CD1c-positive myeloid dendritic cell (primary cell): ENCODE measurements at regions not wholly inside any gene's neighbourhood (a gene's known extent, or its start where the extent isn't known, plus 50 kb on each side); places are given as distances from the start of the nearest gene placed in this dataset.

ENCODE experiments used
- DNase-seq: peaks from one replicate; pipeline ENCODE4 v3.0.0-alpha.2; 2016; ENCODE audit errors: extremely low spot score

DNA sequence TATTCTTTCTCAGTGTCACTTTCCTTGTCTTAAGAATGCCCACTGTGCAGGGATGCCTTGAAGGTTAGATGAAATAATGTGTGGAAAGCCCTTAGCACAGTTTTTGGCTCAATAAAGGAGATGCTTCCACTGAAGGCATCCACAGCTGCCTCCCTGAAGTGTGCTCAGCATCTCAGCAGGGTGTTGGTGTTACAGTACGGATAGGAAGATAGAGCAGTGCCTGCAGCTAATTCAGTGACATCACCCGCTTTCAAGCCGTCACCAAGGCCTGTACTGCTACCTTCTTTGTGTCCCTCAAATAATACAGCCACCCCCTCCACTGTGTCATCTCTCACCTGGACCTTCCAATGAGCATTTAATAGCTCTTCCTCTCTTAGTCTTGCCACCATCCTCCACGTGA lies 59.0 kb downstream of the NDUFS5 start:
- DNase-seq = no peak

DNA sequence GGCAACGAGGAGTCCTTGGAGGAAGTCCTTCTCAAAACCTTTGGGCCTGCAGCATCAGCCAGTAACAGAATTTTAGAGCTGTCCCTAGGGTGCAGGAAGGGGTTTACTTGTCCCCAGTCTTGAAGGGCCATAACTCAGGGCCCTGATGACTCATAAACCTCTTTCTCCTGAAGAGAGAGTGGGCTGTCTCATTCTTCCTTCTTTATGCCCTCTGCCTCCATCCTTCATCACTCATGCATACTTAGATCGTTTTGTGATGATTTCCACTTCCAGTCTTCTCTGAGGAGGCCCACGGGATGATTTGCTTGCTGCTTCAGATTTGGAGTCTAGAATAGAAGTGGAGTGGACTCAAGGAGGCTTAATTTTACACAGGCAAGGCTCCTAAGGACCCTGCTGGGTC lies 60.2 kb downstream of the NDUFS5 start:
- DNase-seq = no peak

DNA sequence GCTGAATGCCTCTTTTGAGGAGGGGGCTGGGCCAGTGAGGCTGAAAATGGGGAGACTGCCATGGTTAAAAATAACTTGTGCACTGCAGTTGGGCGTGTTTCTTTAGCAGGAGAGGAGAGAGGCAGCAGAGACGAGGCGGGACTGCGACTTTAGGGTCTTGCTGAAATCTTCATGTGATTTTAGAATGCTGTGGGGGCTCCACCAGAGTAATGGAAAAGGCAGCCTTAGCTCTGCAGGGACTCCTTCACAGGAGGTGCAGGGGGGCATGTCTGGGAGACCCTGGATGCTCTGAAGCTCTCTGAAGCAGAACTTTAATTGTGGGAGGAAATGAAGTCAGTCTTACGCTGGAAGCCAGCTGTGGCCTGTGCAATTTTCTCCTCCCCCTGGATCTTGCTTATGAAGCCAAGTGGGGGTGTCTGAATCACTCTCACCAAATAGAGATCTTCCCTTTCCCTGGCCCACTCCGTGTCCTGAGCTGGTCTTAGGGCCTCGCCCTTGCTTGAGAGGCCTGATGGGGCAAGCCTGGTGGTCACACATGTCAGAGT lies 60.8 kb downstream of the NDUFS5 start:
- DNase-seq = peak; percentile 52

DNA sequence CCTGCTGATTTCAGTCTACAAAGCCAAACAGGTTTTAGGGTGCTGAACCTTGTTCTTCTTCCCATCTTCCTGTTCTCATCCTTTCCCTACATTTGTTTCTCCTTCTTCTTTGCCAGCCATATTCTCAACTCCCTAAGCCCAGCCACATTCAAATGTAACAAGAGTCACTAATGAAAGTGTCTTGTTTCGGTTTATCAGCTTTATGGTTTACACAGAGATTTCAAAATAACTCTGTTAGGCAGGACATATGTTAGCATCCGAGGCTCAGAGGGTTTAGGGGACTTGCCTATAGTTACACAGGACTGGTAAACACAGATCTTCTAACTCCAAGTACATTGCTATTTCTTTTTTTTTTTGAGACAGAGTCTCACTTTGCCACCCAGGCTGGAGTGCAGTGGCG lies 61.3 kb downstream of the NDUFS5 start:
- DNase-seq = no peak

DNA sequence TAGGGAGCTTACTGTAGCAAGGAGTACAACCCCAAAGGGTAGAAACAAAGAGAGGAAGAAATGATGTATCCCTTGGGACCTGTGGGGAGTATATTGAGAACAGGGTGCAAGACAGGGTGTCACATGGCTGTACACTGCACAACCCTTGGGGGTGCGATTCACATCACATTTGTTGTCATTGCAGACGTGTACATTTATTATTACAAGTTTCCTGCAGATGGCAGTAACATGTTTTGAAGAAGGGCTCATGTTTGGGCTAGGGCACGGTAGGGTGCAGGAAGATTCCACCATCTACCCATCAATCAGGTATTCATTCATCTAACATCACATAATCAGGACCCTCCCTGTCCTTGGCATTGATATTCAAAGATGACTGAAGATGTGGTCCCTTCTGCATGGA lies 62.5 kb downstream of the NDUFS5 start:
- DNase-seq = no peak

DNA sequence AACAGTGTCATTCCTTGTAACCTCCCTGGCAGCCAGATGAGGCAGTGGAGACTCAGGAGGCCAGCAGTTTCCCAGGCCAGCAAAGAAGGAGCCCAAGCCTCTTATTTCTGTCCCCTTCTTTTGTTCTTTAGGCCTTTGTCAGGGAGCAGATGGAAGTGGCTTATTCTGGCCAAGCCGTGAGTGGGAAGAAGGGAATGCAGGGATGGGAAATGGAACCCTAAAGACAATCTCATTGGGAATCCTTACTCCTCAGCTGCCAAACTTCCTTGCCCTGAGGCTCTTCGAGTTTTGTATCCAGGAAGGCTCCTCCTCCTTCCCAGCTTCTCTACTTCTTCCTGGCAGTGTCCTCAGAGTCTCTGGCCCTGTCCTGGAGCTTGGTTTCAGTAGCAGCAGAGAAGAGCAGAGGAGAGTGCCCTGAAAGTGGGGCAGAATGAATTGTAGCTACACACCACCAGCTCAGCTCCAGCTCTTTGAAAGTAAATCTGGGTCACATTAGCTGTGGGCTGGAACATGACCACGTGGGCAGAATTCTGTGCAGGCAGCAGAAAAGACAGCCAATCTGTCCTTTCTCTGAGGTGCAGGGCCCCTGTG lies 63.9 kb downstream of the NDUFS5 start:
- no peak for DNase-seq

DNA sequence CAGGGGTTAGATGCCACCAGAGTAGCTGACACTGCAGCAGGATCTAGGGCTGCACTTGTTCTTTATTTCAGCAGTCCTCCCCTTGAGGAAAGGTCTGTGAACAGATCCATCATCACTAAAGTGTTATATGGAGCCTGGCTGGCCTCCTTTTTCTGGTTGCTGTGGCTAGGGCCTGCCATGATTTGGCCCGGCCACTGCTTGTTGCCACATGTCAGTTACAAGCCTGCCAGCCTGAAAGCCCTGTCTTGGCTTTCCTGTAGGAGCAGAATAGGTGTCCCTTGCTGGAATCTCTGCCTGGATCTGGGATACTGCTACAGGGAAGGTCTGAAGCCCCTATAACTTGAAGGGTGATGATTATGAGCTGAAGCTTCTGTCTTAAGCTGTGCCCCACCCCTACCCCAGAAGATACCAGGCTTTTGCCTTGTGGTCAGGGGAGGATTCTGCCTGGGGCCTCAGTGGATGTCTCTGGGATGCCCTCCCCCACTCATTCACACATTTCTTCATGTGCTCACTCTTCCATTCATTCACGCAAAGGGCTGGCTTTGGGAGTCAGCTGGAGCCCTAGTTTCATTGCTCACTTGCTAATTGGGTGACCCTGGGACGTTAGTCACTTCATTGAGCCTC lies 64.7 kb downstream of the NDUFS5 start:
- DNase-seq = no peak

DNA sequence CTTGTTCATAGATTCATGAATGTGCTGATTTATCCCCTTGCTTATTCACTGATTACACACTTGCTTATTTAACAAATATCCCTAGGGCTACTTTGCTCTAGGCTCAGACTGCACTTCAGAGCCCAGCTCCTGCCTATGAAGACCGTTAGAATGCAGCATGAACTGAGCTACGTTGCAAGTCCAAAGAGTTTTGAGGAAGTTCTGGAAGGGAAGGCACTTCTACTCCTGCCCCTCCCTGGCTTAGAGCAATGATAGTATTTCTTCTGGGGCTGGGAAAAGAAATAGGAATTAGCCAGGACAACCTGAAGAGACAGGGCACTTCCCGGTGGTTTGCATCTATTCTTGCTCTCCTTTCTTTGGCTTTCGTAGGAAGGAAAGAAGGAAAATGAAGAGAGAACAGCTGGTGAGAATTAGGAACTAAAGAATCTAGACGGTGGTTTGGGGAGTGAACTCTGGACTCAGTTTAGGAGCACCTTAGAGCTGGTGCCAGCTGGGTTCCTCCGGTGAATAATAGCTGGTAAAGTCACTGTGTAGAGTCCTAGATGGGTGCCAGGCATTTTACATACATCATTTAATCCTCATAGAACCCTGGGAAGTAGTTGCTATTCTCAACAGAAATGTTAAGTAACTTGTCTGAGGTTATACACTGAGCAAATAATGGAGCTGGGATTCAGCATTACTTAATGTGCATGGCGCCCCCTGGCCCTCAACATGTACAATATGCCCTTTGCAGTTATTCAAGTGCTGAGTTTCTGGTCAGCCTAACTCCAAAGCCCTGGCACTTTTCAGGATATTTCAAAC lies 65.9 kb downstream of the NDUFS5 start:
- peak; percentile 52 for DNase-seq

DNA sequence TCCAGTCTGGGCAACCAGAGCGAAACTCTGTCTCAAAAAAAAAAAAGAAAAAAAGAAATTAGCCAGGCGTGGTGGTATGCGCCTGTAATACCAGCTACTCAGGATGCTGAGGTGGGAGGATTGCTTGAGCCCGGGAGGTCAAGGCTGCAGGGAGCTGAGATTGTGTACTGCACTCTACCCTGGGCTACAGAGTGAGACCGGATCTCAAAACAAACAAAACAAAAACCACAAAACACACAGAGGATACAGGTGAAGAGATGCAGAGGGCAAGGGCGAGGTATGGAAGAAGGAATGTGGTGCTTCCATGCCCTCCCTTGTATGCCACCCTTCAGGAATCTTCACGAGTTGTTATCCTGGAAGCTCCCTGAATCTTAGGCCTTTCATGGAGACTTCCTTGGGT lies 68.5 kb downstream of the NDUFS5 start:
- no peak for DNase-seq

DNA sequence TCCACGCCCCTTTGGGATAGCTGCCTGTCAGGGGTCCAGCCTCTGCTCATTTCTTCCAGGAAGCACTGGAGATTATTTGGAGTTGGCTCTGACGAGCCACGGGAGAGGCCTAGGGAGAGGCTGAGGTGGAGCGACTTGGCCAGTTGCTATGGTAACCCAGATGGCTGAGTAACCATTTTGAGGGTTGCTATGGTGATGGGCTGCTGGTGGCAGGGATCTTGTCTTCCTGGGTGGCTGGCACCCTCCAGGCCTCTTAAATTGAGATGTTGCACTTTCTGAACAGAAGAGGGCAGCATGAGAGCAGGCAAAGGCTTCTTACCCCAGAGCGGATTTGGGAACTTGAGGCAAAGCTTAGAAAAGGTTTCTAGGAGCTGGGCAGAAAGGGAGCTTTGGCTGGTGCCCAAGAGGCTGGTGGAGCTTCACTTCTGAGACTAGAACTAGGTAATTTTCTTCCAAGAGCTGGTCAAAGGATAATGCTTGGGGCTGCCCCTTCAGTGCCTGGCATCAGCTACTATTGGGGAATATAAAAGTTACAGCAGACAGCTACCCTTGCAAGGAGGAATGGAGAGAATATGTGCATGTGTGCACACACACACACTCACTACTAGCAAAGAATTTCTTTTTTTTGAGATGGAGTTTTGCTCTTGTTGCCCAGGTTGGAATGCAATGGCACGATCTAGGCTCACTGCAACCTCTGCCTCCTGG lies 72.5 kb downstream of the NDUFS5 start:
- DNase-seq = peak; percentile 90

DNA sequence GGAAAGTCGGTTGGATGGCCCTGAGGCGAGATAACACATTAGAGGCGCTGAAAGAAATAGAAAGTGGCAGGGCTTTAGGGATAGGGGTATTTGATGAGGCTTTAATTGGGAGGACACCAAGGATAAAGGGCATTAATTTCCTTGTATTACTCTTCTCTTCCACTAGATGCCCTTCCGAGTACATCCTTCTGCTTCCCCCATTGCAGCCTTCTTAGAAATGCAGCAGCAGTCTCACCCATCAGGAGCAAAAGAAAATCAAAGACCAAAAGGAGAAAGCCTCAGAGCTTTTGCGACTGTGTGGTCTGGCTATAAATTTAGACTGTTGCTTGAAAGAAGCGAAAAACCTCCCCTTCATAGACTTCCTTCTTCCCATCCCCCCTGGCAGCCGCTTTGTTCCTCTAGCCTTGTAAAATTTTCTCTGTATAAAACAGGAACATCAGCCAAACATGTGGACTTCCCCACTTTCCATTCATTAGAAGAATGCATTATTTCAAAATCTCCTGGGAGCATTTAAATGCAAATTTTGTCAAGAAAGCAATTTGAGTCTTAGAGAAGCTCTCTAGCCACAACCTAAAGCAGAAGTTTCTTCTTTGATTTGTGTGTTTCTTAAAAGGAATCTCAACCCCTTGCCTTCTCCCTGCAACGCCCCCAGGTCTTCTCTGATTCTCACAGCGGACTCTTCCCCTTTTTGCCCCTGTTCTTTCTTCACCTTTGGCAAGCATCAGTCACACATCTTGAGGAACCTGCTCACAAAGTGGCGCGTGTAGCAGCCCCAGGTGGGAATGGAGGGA lies 76.6 kb downstream of the NDUFS5 start:
- DNase-seq = peak; percentile 96

DNA sequence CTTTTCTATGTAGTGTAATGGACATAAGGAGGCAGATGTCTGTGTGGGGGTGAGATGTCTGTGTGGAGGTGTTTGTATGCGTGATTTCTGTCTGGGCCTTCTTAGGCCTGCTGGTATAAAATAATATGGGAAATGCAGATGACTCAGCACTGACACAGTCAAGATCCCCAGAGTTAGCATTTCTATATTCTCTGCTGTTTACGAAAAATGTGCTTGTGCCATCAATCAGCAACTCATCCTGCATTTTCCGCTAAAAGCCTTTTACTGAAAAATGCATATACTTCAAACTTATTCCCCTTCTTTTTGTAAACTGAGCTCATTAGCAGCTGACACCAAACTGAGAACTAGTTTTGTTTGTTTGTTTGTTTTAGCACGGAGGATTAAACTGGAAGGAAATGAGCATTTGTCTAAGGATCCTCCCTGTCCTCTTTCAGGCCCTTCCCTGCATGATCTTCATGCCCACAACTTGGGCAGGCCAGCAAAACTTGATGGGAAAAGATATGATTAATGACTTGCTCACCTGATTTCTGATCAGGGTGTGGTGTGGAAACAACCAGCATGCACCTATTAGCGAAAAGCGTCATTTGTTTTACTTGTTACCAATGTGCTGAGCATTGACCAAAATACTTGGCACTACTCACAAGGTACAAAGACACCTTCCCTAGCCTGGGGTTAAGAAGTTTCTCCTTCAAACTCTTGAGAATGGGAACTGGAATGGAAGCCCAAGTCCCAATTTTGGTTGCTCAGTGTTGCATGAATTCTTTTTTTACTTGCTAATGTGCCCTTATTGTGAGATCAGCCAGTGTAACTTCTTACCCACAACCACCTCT lies 77.4 kb downstream of the NDUFS5 start:
- DNase-seq = no peak

DNA sequence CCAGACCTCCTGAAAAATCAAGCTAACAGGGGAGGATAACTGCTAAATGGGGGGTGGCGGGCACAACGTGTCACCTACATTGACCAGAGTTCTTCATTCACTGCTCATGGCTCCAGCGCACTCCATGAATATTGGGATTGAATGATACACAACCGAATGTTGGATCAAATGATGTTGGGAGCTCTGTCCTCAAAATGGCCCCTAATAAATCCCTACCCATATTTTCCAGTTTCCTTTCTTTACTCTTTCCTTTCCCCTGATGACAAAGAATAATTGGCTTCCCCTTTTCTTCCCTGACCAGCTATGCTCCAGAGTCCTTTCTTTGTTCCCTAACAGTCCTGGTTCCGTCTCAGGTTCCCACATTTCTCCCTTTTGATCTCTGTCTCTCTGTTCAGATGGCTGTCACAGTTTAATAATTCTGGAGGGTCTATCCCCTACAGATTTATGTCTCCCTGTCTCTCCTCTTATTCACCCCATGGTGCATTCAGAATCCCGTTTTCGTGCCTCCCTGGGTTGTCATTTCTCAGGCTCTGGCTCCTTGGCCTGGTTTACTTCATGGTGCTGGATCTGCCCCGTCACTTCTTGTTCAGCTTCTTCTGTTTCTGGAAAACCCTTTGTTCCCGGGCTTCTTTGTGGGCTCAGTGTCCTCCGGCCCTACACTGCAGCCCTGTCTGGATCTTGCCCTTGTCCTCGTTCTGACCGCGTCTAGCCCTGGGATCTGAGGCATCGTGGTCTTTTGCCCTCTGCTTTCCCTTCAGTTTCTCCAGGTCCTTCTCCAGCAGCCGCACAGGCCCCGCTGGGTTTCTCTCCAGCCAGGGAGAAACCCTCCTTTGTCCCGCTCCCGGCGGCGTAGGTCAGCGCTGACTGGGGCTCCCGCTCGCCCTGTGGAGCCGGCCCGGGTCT lies 78.3 kb downstream of the NDUFS5 start:
- peak; percentile 60 for DNase-seq

DNA sequence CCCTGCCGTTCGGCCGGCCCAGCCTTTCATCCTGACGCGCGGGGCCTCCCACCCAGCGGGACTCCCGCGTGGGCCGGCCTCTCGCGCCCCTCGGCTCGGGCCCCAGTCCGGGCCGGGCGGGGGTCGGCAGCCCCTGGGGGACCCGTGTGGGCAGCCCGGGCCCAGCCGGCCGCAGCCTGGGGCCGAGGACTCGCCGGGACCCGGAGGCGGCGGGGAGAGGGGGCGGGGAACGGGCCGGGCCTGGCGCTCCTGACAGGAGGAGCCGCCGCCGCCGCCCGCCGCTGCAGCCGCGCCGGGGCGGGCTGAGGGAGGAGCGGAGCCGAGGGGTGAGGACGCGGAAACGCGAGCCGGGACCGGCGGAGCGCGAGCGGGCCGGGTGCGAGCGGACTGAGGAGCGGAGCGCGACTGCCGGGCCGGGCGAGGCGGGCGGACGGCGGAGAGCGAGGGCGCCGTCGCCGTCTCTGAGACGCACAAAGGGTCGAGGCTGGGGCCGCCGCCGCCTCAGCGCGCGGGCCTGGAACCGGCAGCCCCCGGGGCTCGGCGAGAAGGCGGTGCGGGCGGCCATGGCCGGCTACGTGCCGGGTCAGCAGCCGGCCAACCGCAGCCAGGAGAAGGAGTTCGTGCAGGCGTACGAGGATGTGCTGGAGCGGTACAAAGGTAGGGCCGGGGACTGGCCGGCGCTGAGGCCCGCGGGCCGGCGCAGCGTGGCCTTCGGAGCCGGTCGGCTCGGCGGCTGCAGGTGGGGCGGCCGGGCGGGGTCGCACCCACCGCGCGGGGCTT lies 79.1 kb downstream of the NDUFS5 start:
- peak; percentile 80 for DNase-seq

DNA sequence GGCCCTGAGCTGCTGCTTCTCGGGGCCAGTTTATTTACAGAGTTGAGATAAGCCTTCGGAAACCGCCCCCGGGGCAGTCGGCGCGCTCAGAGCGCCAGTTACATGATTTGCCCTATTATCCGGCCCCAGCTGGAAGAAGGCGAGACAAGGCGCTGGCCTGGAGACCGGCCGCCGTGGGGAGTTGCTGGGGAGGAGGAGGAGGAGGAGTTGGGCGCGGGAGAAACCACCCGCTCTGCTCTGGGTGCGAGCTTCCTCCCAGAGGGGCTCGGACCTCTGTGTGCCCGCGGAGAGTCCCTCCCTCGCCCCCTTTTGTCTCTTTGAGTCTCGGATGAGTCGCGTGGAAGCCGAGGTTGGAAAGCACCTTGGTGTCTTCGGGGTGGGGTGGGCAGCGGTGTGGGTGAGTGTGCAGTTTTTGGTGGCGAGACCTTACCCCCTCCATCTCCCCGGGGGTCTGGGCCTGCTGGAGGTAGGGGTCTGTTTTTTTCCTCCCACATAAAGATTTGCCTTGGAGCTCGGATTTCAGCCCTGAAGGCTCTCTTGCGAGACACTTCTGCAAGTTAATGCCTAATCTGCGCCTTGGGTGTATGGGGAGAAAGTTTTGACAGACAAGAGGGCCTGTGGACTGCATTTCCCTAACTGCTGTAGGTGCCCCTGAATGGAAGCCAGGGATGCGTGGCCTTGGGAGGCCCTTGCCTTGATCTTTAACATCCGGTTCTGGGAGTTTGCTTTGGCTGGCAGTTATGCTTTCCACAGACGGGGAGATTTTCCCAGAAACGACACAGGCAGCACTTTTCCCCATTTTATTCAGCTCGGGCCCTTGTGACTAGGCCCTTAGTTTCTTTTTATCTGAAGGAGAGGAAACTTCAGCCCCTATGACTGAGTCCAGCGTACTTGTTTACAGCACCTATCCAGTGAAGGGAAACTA lies 80.0 kb downstream of the NDUFS5 start:
- peak; percentile 32 for DNase-seq

DNA sequence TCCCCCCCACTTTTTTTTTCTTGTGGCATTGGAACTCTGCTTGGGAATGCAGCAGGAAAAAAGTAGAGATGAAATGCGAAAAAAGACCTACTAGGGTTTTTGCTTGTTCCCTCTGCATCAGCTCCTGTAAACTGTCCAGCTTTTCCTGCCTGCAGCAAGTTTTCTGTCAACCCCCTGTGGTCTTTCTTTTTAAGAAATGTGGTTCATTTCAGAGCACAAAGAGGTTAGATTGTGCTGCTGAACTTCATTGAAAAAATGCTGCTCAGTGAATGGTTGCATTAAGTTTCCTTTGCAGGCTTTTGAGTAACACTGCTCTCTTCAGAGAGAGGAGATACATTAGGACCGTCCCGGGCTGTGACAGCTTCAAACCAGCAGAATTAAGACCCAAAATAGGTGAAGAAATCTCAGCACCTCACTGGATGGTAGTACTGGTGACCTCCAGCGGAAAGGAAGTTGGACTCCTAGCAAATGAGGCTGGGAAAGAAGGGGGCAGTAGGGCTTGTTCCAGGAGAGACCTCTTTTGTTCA lies 80.7 kb downstream of the NDUFS5 start:
- DNase-seq = no peak
